ENCODE measurements at regions not wholly inside any gene's neighbourhood (a gene's known extent, or its start where the extent isn't known, plus 50 kb on each side); places are given as distances from the start of the nearest gene placed in this dataset.

GRCh38 chr1:98333406-98333805 lies 328.1 kb upstream of the SNX7 start:
- CTCF ChIA-PET (ENCODE audit: partially characterized antibody): no interaction called here

GRCh38 chr1:98331718-98332311 lies 329.7 kb upstream of the SNX7 start:
- intact Hi-C loops (cut with micrococcal nuclease): no loop called here
- no peaks in the 10 kb centered on the region for H3K36me3 Mint-ChIP-seq
- no peak overlapping the region for H3K27ac Mint-ChIP-seq
- H3K4me1 Mint-ChIP-seq: no peaks in the 10 kb centered on the region
- no peak overlapping the region for H3K27ac ChIP-seq (ENCODE audit: low read depth, low read length)
- no peak overlapping the region for H3K4me3 Mint-ChIP-seq
- no peaks in the 10 kb centered on the region for H3K27me3 ChIP-seq (ENCODE audit: insufficient read depth, low read length)
- H3K4me3 ChIP-seq (ENCODE audit: low read length in 2 of 2): no peak overlapping the region
- H3K9me3 ChIP-seq (ENCODE audit: control insufficient read depth in 1 of 2, low read length in 2 of 2): no peaks in the 10 kb centered on the region
- H3K9me3 Mint-ChIP-seq: peaks cover 0 to 2% (median 0%) of the 10 kb centered on the region in 8 donors
- DNase-seq: no peak
- ChIA-PET CTCF (ENCODE audit: partially characterized antibody) (no interaction called here), POLR2A (ENCODE audit: partially characterized antibody) (no interaction called here)
- H3K27me3 Mint-ChIP-seq: peaks cover 0 to 5% of the 10 kb centered on the region in 2 donors
- no peaks in the 10 kb centered on the region for H3K4me1 ChIP-seq (ENCODE audit: insufficient read depth, low read length)
- H3K36me3 ChIP-seq (ENCODE audit: insufficient read depth, low read length): no peaks in the 10 kb centered on the region

More at GRCh38 chr1:98333406-98333805, 328.1 kb upstream of the SNX7 start:
- H3K27me3 ChIP-seq (ENCODE audit: insufficient read depth, low read length): no peaks in the 10 kb centered on the region
- H3K9me3 ChIP-seq (ENCODE audit: control insufficient read depth in 1 of 2, low read length in 2 of 2): no peaks in the 10 kb centered on the region
- H3K36me3 Mint-ChIP-seq: no peaks in the 10 kb centered on the region
- no peak overlapping the region for H3K4me3 ChIP-seq (ENCODE audit: low read length in 2 of 2)
- H3K27ac ChIP-seq (ENCODE audit: low read depth, low read length): no peak overlapping the region
- no peaks in the 10 kb centered on the region for H3K4me1 ChIP-seq (ENCODE audit: insufficient read depth, low read length)
- intact Hi-C loops (cut with micrococcal nuclease): no loop called here
- no peak overlapping the region for H3K4me3 Mint-ChIP-seq
- POLR2A ChIA-PET (ENCODE audit: partially characterized antibody): no interaction called here
- peaks cover 0 to 2% (median 0%) of the 10 kb centered on the region in 8 donors for H3K9me3 Mint-ChIP-seq
- peak overlapping the region in 1 of 7 donors; percentile 67 for H3K27ac Mint-ChIP-seq
- no peaks in the 10 kb centered on the region for H3K4me1 Mint-ChIP-seq
- H3K27me3 Mint-ChIP-seq: peaks cover 0 to 5% of the 10 kb centered on the region in 2 donors
- no peaks in the 10 kb centered on the region for H3K36me3 ChIP-seq (ENCODE audit: insufficient read depth, low read length)
- DNase-seq: no peak

GRCh38 chr1:98331243-98331642 lies 330.3 kb upstream of the SNX7 start:
- no peak overlapping the region for H3K27ac Mint-ChIP-seq
- Histone ChIP-seq H3K27ac (ENCODE audit: low read depth, low read length) (no peak overlapping the region), H3K9me3 (ENCODE audit: control insufficient read depth in 1 of 2, low read length in 2 of 2) (no peaks in the 10 kb centered on the region), H3K4me1 (ENCODE audit: insufficient read depth, low read length) (no peaks in the 10 kb centered on the region), H3K36me3 (ENCODE audit: insufficient read depth, low read length) (no peaks in the 10 kb centered on the region), H3K27me3 (ENCODE audit: insufficient read depth, low read length) (no peaks in the 10 kb centered on the region), H3K4me3 (ENCODE audit: low read length in 2 of 2) (no peak overlapping the region)
- no peak overlapping the region for H3K4me3 Mint-ChIP-seq
- ChIA-PET POLR2A (ENCODE audit: partially characterized antibody) (no interaction called here), CTCF (ENCODE audit: partially characterized antibody) (no interaction called here)
- H3K27me3 Mint-ChIP-seq: peaks cover 0 to 5% of the 10 kb centered on the region in 2 donors
- H3K4me1 Mint-ChIP-seq: no peaks in the 10 kb centered on the region
- no peak for DNase-seq
- no peaks in the 10 kb centered on the region for H3K36me3 Mint-ChIP-seq
- no peaks in the 10 kb centered on the region for H3K9me3 Mint-ChIP-seq
- intact Hi-C loops (cut with micrococcal nuclease): no loop called here

- Mint-ChIP-seq H3K36me3 (no peaks in the 10 kb centered on the region), H3K9me3 (no peaks in the 10 kb centered on the region), H3K4me1 (peaks cover 0 to 1% (median 0%) of the 10 kb centered on the region in 4 donors), H3K27me3 (peaks cover 0 to 5% of the 10 kb centered on the region in 2 donors), H3K4me3 (no peak overlapping the region), H3K27ac (no peak overlapping the region)
- intact Hi-C loops (cut with micrococcal nuclease): no loop called here
- no peak for DNase-seq
- H3K27ac ChIP-seq (ENCODE audit: low read depth, low read length): no peak overlapping the region
- ChIA-PET POLR2A (ENCODE audit: partially characterized antibody) (no interaction called here), CTCF (ENCODE audit: partially characterized antibody) (no interaction called here)
- H3K9me3 ChIP-seq (ENCODE audit: control insufficient read depth in 1 of 2, low read length in 2 of 2): no peaks in the 10 kb centered on the region
- H3K27me3 ChIP-seq (ENCODE audit: insufficient read depth, low read length): no peaks in the 10 kb centered on the region
- no peaks in the 10 kb centered on the region for H3K4me1 ChIP-seq (ENCODE audit: insufficient read depth, low read length)
- no peak overlapping the region for H3K4me3 ChIP-seq (ENCODE audit: low read length in 2 of 2)
- H3K36me3 ChIP-seq (ENCODE audit: insufficient read depth, low read length): no peaks in the 10 kb centered on the region
Observed at GRCh38 chr1:98330224-98330623, 331.3 kb upstream of the SNX7 start.

- intact Hi-C loops (cut with micrococcal nuclease): no loop called here
- no peaks in the 10 kb centered on the region for H3K9me3 Mint-ChIP-seq
- H3K4me1 ChIP-seq (ENCODE audit: insufficient read depth, low read length): peaks cover 10% of the 10 kb centered on the region
- no peaks in the 10 kb centered on the region for H3K27me3 ChIP-seq (ENCODE audit: insufficient read depth, low read length)
- no peak overlapping the region for H3K4me3 ChIP-seq (ENCODE audit: low read length in 2 of 2)
- no peaks in the 10 kb centered on the region for H3K9me3 ChIP-seq (ENCODE audit: control insufficient read depth in 1 of 2, low read length in 2 of 2)
- POLR2A ChIA-PET (ENCODE audit: partially characterized antibody): no interaction called here
- CTCF ChIA-PET (ENCODE audit: partially characterized antibody): interaction anchor here (0.6 kb wide), 1 partner anchor 834 kb away, joined by 3 read pairs; no protein-coding TSS in a partner anchor
- H3K4me1 Mint-ChIP-seq: peaks cover 6 to 11% (median 9%) of the 10 kb centered on the region in 4 donors
- DNase-seq: no peak
- peaks cover 0 to 5% of the 10 kb centered on the region in 2 donors for H3K27me3 Mint-ChIP-seq
- H3K36me3 ChIP-seq (ENCODE audit: insufficient read depth, low read length): no peaks in the 10 kb centered on the region
- no peak overlapping the region for H3K27ac ChIP-seq (ENCODE audit: low read depth, low read length)
- H3K4me3 Mint-ChIP-seq: no peak overlapping the region
- H3K36me3 Mint-ChIP-seq: no peaks in the 10 kb centered on the region
- peak overlapping the region in 1 of 7 donors; percentile 15 for H3K27ac Mint-ChIP-seq
Observed at GRCh38 chr1:98328855-98329254, 332.7 kb upstream of the SNX7 start.

GRCh38 chr1:98327220-98327861 lies 334.2 kb upstream of the SNX7 start:
- H3K27ac ChIP-seq (ENCODE audit: low read depth, low read length): no peak overlapping the region
- H3K4me1 ChIP-seq (ENCODE audit: insufficient read depth, low read length): peaks cover 19% of the 10 kb centered on the region
- intact Hi-C loops (cut with micrococcal nuclease): no loop called here
- ChIA-PET POLR2A (ENCODE audit: partially characterized antibody) (no interaction called here), CTCF (ENCODE audit: partially characterized antibody) (interaction anchor here (1.0 kb wide), 1 partner anchor 8 kb away, joined by 3 read pairs; no protein-coding TSS in a partner anchor)
- no peaks in the 10 kb centered on the region for H3K9me3 ChIP-seq (ENCODE audit: control insufficient read depth in 1 of 2, low read length in 2 of 2)
- Mint-ChIP-seq H3K27ac (no peak overlapping the region), H3K9me3 (no peaks in the 10 kb centered on the region), H3K36me3 (no peaks in the 10 kb centered on the region), H3K4me3 (peak overlapping the region in 1 of 8 donors; percentile 21), H3K4me1 (peaks cover 12 to 21% (median 16%) of the 10 kb centered on the region in 4 donors), H3K27me3 (no peaks in the 10 kb centered on the region)
- H3K27me3 ChIP-seq (ENCODE audit: insufficient read depth, low read length): no peaks in the 10 kb centered on the region
- no peaks in the 10 kb centered on the region for H3K36me3 ChIP-seq (ENCODE audit: insufficient read depth, low read length)
- H3K4me3 ChIP-seq (ENCODE audit: low read length in 2 of 2): no peak overlapping the region
- no peak for DNase-seq

- H3K4me3 Mint-ChIP-seq: peak overlapping the region in 1 of 8 donors; percentile 35
- no peaks in the 10 kb centered on the region for H3K36me3 Mint-ChIP-seq
- DNase-seq: no peak
- intact Hi-C loops (cut with micrococcal nuclease): no loop called here
- H3K4me1 Mint-ChIP-seq: peaks cover 12 to 21% (median 16%) of the 10 kb centered on the region in 4 donors
- H3K27me3 ChIP-seq (ENCODE audit: insufficient read depth, low read length): no peaks in the 10 kb centered on the region
- ChIA-PET POLR2A (ENCODE audit: partially characterized antibody) (no interaction called here), CTCF (ENCODE audit: partially characterized antibody) (no interaction called here)
- H3K27ac Mint-ChIP-seq: no peak overlapping the region
- H3K9me3 ChIP-seq (ENCODE audit: control insufficient read depth in 1 of 2, low read length in 2 of 2): no peaks in the 10 kb centered on the region
- no peak overlapping the region for H3K27ac ChIP-seq (ENCODE audit: low read depth, low read length)
- no peaks in the 10 kb centered on the region for H3K9me3 Mint-ChIP-seq
- H3K4me1 ChIP-seq (ENCODE audit: insufficient read depth, low read length): peaks cover 19% of the 10 kb centered on the region
- no peaks in the 10 kb centered on the region for H3K36me3 ChIP-seq (ENCODE audit: insufficient read depth, low read length)
- H3K27me3 Mint-ChIP-seq: no peaks in the 10 kb centered on the region
- no peak overlapping the region for H3K4me3 ChIP-seq (ENCODE audit: low read length in 2 of 2)
Observed at GRCh38 chr1:98325646-98326440, 335.7 kb upstream of the SNX7 start.

All from CD4-positive, alpha-beta memory T cell (primary cell).